HepG2 (cell line): ENCODE measurements at regions not wholly inside any gene's neighbourhood (a gene's known extent, or its start where the extent isn't known, plus 50 kb on each side); places are given as distances from the start of the nearest gene placed in this dataset.

Experiments
- ATAC-seq: fragments of 200-7000 bp; cut with Tn5 transposase; 3 replicates; pipeline ENCODE4 v1.9.1; 2020; ENCODE audit warnings: mild to moderate bottlenecking, moderate library complexity
- BruUV-seq: library from RNA; stranded (reverse); fragments of 400-500 nt; replicated peaks from 2 replicates; lab custom pipeline; 2021; lab: Mats Ljungman, UMichigan
- CTCF ChIA-PET: fragments of 300-600 bp; formaldehyde crosslinking; extraction: SDS; loops from one replicate; lab custom pipeline; 2021; ENCODE audit warnings: low total read pairs, inconsistent platforms, low intra/inter-chr PET ratio; lab: Yijun Ruan, JAX
- POLR2A ChIA-PET: fragments of 350-600 bp; sonication (Branson Sonifier 250); formaldehyde crosslinking; loops from one replicate; lab custom pipeline; 2020; ENCODE audit warnings: antibody characterized with exemption, inconsistent platforms; lab: Yijun Ruan, JAX
- DNase-seq: peaks from one replicate; pipeline ENCODE4 v3.0.0-alpha.2; 2015; ENCODE audit warnings: low spot score
- FAIRE-seq: peaks from 3 replicates; lab custom pipeline; 2011; peaks lifted over from hg19 to GRCh38; lab: Jason Lieb, UNC
- H2AFZ ChIP-seq: one replicate; pipeline ENCODE4 v1.6.1; 2011; ENCODE audit warnings: low read length, inconsistent platforms
- H3K27ac ChIP-seq: fragments of 300-600 bp; 3 replicates; pipeline ENCODE4 v1.8.0; 2011; ENCODE audit warnings: mixed run types, mild to moderate bottlenecking, mixed read lengths, low read length, inconsistent platforms; ENCODE audit not compliant: insufficient read depth; ENCODE audit errors: extremely low read length
- H3K27me3 ChIP-seq, 2 experiments: fragments of 200-600 bp in 1 of 2; 2 replicates in 1 of 2; 3 replicates in 1 of 2; pipeline versions ENCODE4 v1.6.0 to v1.8.0; 2011; ENCODE audit warnings: low read length in 2 of 2, mild to moderate bottlenecking in 2 of 2, moderate library complexity in 2 of 2, inconsistent platforms in 1 of 2; ENCODE audit not compliant: insufficient read depth in 2 of 2, control insufficient read depth in 1 of 2
- H3K36me3 ChIP-seq, 2 experiments: fragments of 200-600 bp in 1 of 2; replicated peaks in 1 of 2; 2 replicates in 1 of 2; 3 replicates in 1 of 2; pipeline versions ENCODE4 v1.5.1 to v1.8.0; 2011; ENCODE audit warnings: low read length in 2 of 2, inconsistent platforms in 1 of 2; ENCODE audit not compliant: insufficient read depth in 2 of 2, control insufficient read depth in 1 of 2
- H3K4me1 ChIP-seq: 2 replicates; pipeline ENCODE4 v1.5.1; 2012; ENCODE audit warnings: low read length, inconsistent platforms; ENCODE audit not compliant: insufficient read depth
- H3K4me2 ChIP-seq: 2 replicates; pipeline ENCODE4 v1.6.0; 2011; ENCODE audit warnings: low read depth, low read length, inconsistent platforms
- H3K4me3 ChIP-seq, 3 experiments: fragments of 200-600 bp in 1 of 3; sonication (generic), shearing (Covaris generic) in 1 of 3; replicated peaks in 1 of 3; 2 replicates each; pipeline ENCODE4 v1.5.1; 2011 to 2016; ENCODE audit warnings: low read length in 3 of 3, inconsistent platforms in 2 of 3, low read depth in 2 of 3, mild to moderate bottlenecking in 2 of 3, control low read depth in 1 of 3, mixed read lengths in 1 of 3; ENCODE audit not compliant: insufficient read depth in 1 of 3
- H3K79me2 ChIP-seq: one replicate; pipeline ENCODE4 v1.6.1; 2011; ENCODE audit warnings: low read length, inconsistent platforms; ENCODE audit not compliant: insufficient read depth
- H3K9ac ChIP-seq: 2 replicates; pipeline ENCODE4 v1.6.0; 2011; ENCODE audit warnings: mild to moderate bottlenecking, low read depth, low read length, inconsistent platforms; ENCODE audit not compliant: insufficient read depth
- H3K9me3 ChIP-seq: 2 replicates; pipeline ENCODE4 v1.5.1; 2012; ENCODE audit warnings: mild to moderate bottlenecking, low read length
- H4K20me1 ChIP-seq: 2 replicates; pipeline ENCODE4 v1.6.0; 2011; ENCODE audit warnings: inconsistent platforms, mild to moderate bottlenecking, low read length, moderate library complexity; ENCODE audit not compliant: insufficient read depth
- HNRNPUL1 ChIP-seq: fragments of 200-400 bp; formaldehyde crosslinking; IDR thresholded peaks from 2 replicates; pipeline ENCODE4 v1.6.1; 2017; ENCODE audit warnings: low read depth, mild to moderate bottlenecking, low read length, moderate library complexity
- ISX ChIP-seq: sonication (generic); formaldehyde crosslinking; conservative IDR thresholded peaks from 2 replicates; pipeline ENCODE4 v1.5.0; 2020; ENCODE audit warnings: missing genetic modification reagents
- NCOA1 ChIP-seq: sonication (generic); formaldehyde crosslinking; IDR thresholded peaks from 2 replicates; pipeline ENCODE4 v1.9.0; 2021; ENCODE audit warnings: missing genetic modification reagents
- NFIC ChIP-seq: IDR thresholded peaks from 2 replicates; pipeline ENCODE4 v1.6.1; 2012; ENCODE audit warnings: mild to moderate bottlenecking, low read length, inconsistent platforms
- SMARCE1 ChIP-seq: fragments of 450-650 bp; IDR thresholded peaks from 2 replicates; pipeline ENCODE4 v1.6.1; 2017; ENCODE audit warnings: borderline replicate concordance
- SNAI1 ChIP-seq: sonication (generic); formaldehyde crosslinking; IDR thresholded peaks from 2 replicates; pipeline ENCODE4 v1.5.0; 2020; ENCODE audit warnings: mild to moderate bottlenecking, missing genetic modification reagents, borderline replicate concordance
- TCF7L2 ChIP-seq: IDR thresholded peaks from 2 replicates; pipeline ENCODE4 v1.6.1; 2011; ENCODE audit warnings: mild to moderate bottlenecking, low read depth, low read length, moderate library complexity
- ZFP41 ChIP-seq: sonication (generic); formaldehyde crosslinking; IDR thresholded peaks from 2 replicates; pipeline ENCODE4 v1.4.0; 2020; ENCODE audit warnings: mild to moderate bottlenecking, missing genetic modification reagents, borderline replicate concordance
- ZNF224 ChIP-seq: sonication (generic); formaldehyde crosslinking; IDR thresholded peaks from 2 replicates; pipeline ENCODE4 v1.5.0; 2020; ENCODE audit warnings: mild to moderate bottlenecking, missing genetic modification reagents
- ZNF501 ChIP-seq: sonication (generic); formaldehyde crosslinking; IDR thresholded peaks from 2 replicates; pipeline ENCODE4 v1.5.1; 2020; ENCODE audit warnings: mild to moderate bottlenecking, moderate library complexity, missing genetic modification reagents
- ZNF530 ChIP-seq: sonication (generic); formaldehyde crosslinking; IDR thresholded peaks from 2 replicates; pipeline ENCODE4 v1.5.0; 2020; ENCODE audit warnings: low read depth, mild to moderate bottlenecking, missing genetic modification reagents
- ZNF558 ChIP-seq: sonication (generic); formaldehyde crosslinking; IDR thresholded peaks from 2 replicates; pipeline ENCODE4 v1.9.0; 2022; ENCODE audit warnings: mild to moderate bottlenecking, missing genetic modification reagents, borderline replicate concordance
- WGBS: methylation state at CpG from one replicate; pipeline ENCODE4 v1.1.6; 2017; ENCODE audit warnings: low lambda C conversion rate; 5-methylcytosine and 5-hydroxymethylcytosine counted together
- in situ Hi-C: cut with HindIII; loops from 2 replicates; pipeline ENCODE4 v1.10.0; 2017; ENCODE audit warnings: low pct_unique_long_range_greater_than_20kb; ENCODE audit not compliant: extremely low pct_ligation_motif_present
- intact Hi-C: fragments of 100-400 bp; cut with micrococcal nuclease; formaldehyde crosslinking; loops from one replicate; pipeline ENCODE4 v1.10.0; 2022; ENCODE audit not compliant: unreplicated experiment
- TF ChIP-seq, protein P1 (sequence below): sonication (generic); formaldehyde crosslinking; IDR thresholded peaks from 2 replicates; pipeline ENCODE4 v1.8.0; 2023; ENCODE audit warnings: mild to moderate bottlenecking, missing genetic modification reagents
- TF ChIP-seq, protein P2 (sequence below): sonication (generic); formaldehyde crosslinking; IDR thresholded peaks from 2 replicates; pipeline ENCODE4 v1.4.0; 2020; ENCODE audit warnings: missing genetic modification reagents
- TF ChIP-seq, protein P3 (sequence below): sonication (generic); formaldehyde crosslinking; IDR thresholded peaks from 2 replicates; pipeline ENCODE4 v1.5.0; 2020; ENCODE audit warnings: mild to moderate bottlenecking, low read depth, missing genetic modification reagents, borderline replicate concordance

DNA sequence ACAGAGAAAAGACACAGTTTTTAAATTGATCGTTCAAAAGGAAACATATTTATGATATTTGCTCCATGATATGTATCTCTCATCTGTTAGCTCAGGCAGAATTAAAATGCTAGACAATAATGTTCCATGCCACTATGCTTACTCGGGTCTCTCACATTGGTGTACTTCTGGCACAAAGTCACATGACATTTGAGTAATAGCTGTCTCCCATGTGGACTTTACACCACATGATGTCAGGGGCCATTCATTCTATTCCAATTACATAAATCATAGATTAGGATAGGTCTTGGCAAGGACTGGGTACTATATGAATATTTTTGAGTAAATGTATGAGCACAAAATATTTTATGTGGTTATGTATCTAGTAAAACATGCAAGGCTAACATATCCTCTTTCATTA lies 648.4 kb downstream of the PLA2G4A start:
- FAIRE-seq (no peak), ATAC-seq (no peak), DNase-seq (no peak)
- in situ Hi-C loops (no loop called here), intact Hi-C loops (no loop called here)
- Histone ChIP-seq H3K9ac (no peak overlapping the region), H3K79me2 (no peaks in the 10 kb centered on the region), H3K4me3 (no peak overlapping the region), H4K20me1 (no peaks in the 10 kb centered on the region), H2AFZ (no peak overlapping the region), H3K4me2 (no peak overlapping the region), H3K27ac (no peak overlapping the region), H3K36me3 (no peaks in the 10 kb centered on the region), H3K4me1 (no peaks in the 10 kb centered on the region), H3K27me3 (no peaks in the 10 kb centered on the region; a peak in 1 of 5 replicates), H3K9me3 (no peaks in the 10 kb centered on the region)
- no peak for TF ChIP-seq TCF7L2
- TF ChIP-seq ZFP41 (CRISPR knock-in tag): no peak
- TF ChIP-seq ZNF558 (CRISPR knock-in tag): no peak
- no peak for TF ChIP-seq HNRNPUL1
- BruUV-seq: no TSS peak
- ChIA-PET CTCF (no interaction called here), POLR2A (no interaction called here)
- 0% methylated on average over 2 of the region's 2 CpGs for WGBS

DNA sequence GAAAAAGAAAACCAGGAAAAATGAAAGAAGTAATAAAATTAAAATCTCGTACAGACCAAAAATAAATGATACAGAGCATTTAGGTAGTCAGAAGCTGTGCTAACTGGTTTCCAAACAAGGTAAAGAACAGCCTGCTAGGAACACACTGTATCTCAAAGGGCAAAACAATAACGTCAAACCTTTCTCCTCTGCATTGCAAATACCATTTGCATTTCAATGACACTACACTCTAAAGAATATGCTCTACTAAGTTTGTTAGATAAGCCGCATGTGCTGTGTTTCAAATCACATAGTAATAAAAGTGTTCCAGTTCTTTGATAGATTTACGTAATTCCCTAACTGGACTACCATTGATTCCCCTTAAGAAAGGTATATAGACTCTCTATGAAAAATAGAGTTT lies 648.8 kb downstream of the PLA2G4A start:
- intact Hi-C loops: no loop called here
- BruUV-seq: no TSS peak
- H3K9ac ChIP-seq: no peak overlapping the region
- ATAC-seq (no peak), DNase-seq (no peak), FAIRE-seq (no peak)
- POLR2A ChIA-PET: no interaction called here
- in situ Hi-C loops: no loop called here
- no peak overlapping the region for H2AFZ ChIP-seq
- H3K36me3 ChIP-seq: no peaks in the 10 kb centered on the region
- no peaks in the 10 kb centered on the region for H3K79me2 ChIP-seq
- WGBS: 14% methylated on average over 4 of the region's 4 CpGs
- CTCF ChIA-PET: no interaction called here
- H3K9me3 ChIP-seq: no peaks in the 10 kb centered on the region
- H3K27ac ChIP-seq: no peak overlapping the region
- H4K20me1 ChIP-seq: no peaks in the 10 kb centered on the region
- H3K4me1 ChIP-seq: no peaks in the 10 kb centered on the region
- no peak overlapping the region for H3K4me3 ChIP-seq
- H3K4me2 ChIP-seq: no peak overlapping the region
- no peaks in the 10 kb centered on the region; a peak in 1 of 5 replicates for H3K27me3 ChIP-seq
- no peak for TF ChIP-seq SMARCE1
- TF ChIP-seq, protein P1, sequence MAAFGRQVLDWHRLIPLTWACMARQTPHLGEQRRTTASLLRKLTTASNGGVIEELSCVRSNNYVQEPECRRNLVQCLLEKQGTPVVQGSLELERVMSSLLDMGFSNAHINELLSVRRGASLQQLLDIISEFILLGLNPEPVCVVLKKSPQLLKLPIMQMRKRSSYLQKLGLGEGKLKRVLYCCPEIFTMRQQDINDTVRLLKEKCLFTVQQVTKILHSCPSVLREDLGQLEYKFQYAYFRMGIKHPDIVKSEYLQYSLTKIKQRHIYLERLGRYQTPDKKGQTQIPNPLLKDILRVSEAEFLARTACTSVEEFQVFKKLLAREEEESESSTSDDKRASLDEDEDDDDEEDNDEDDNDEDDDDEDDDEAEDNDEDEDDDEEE (CRISPR knock-in tag): no peak
- no peak for TF ChIP-seq ZNF530 (CRISPR knock-in tag)
- TF ChIP-seq NCOA1 (CRISPR knock-in tag): no peak
- no peak for TF ChIP-seq ISX
- TF ChIP-seq, protein P2, sequence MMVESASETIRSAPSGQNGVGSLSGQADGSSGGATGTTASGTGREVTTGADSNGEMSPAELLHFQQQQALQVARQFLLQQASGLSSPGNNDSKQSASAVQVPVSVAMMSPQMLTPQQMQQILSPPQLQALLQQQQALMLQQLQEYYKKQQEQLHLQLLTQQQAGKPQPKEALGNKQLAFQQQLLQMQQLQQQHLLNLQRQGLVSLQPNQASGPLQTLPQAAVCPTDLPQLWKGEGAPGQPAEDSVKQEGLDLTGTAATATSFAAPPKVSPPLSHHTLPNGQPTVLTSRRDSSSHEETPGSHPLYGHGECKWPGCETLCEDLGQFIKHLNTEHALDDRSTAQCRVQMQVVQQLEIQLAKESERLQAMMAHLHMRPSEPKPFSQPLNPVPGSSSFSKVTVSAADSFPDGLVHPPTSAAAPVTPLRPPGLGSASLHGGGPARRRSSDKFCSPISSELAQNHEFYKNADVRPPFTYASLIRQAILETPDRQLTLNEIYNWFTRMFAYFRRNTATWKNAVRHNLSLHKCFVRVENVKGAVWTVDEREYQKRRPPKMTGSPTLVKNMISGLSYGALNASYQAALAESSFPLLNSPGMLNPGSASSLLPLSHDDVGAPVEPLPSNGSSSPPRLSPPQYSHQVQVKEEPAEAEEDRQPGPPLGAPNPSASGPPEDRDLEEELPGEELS (CRISPR knock-in tag): no peak
- TF ChIP-seq ZNF224 (CRISPR knock-in tag): no peak
- TF ChIP-seq, protein P3, sequence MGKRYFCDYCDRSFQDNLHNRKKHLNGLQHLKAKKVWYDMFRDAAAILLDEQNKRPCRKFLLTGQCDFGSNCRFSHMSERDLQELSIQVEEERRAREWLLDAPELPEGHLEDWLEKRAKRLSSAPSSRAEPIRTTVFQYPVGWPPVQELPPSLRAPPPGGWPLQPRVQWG (CRISPR knock-in tag): no peak
- TF ChIP-seq SNAI1: no peak
- no peak for TF ChIP-seq NFIC
- TF ChIP-seq ZNF501 (CRISPR knock-in tag): no peak
